ENCODE measurements at regions not wholly inside any gene's neighbourhood (a gene's known extent, or its start where the extent isn't known, plus 50 kb on each side); places are given as distances from the start of the nearest gene placed in this dataset.

DNA sequence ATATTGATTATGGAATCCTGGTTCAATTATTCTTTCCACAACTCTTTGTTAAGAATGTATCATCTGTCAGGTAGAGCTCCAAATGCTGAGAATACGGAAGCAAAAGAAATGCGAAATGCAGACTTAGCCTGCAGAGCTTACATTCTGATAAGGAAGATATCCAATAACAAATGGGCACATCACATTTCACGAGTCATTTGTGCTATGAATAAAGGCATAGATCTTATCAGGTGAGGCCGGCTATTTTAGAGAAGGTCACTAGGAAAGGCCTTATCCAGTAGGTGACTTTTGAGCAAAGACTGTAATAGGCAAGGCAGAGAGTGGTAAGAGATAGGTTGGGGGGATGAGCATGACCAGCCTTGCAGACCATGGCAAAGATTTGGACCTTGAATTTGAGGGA, 174.3 kb upstream of the SERPINE2 start:
- TF ChIP-seq, protein P1, sequence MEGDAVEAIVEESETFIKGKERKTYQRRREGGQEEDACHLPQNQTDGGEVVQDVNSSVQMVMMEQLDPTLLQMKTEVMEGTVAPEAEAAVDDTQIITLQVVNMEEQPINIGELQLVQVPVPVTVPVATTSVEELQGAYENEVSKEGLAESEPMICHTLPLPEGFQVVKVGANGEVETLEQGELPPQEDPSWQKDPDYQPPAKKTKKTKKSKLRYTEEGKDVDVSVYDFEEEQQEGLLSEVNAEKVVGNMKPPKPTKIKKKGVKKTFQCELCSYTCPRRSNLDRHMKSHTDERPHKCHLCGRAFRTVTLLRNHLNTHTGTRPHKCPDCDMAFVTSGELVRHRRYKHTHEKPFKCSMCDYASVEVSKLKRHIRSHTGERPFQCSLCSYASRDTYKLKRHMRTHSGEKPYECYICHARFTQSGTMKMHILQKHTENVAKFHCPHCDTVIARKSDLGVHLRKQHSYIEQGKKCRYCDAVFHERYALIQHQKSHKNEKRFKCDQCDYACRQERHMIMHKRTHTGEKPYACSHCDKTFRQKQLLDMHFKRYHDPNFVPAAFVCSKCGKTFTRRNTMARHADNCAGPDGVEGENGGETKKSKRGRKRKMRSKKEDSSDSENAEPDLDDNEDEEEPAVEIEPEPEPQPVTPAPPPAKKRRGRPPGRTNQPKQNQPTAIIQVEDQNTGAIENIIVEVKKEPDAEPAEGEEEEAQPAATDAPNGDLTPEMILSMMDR (IDR thresholded peaks at IDR 0.05), result no peak
- no peak for TF ChIP-seq POLR2A (IDR thresholded peaks at IDR 0.05)

Measured in lower leg skin (tissue), 3 donors.